Duodenal mucosa (tissue), 2 donors: ENCODE measurements at regions not wholly inside any gene's neighbourhood (a gene's known extent, or its start where the extent isn't known, plus 50 kb on each side); places are given as distances from the start of the nearest gene placed in this dataset.
"Not testable (repeated sequence)": the region's sequence is repeated elsewhere in the genome, so short reads cannot be mapped to it uniquely, and the experiment has no call there.

Experiments
- H3K27ac ChIP-seq: one replicate; pipeline ENCODE4 v1.7.0; 2013; ENCODE audit warnings: low read depth, low read length
- H3K27me3 ChIP-seq, 2 donors: one replicate each; pipeline ENCODE4 v1.7.0; 2013; ENCODE audit warnings: low read length in 2 of 2, control low read depth in 1 of 2; ENCODE audit not compliant: insufficient read depth in 2 of 2, control insufficient read depth in 1 of 2
- H3K36me3 ChIP-seq, 2 donors: one replicate each; pipeline ENCODE4 v1.7.0; 2013; ENCODE audit warnings: low read length in 2 of 2, control low read depth in 1 of 2; ENCODE audit not compliant: insufficient read depth in 2 of 2, control insufficient read depth in 1 of 2
- H3K4me1 ChIP-seq, 2 donors: one replicate each; pipeline ENCODE4 v1.7.0; 2013; ENCODE audit warnings: low read length in 2 of 2, control low read depth in 1 of 2; ENCODE audit not compliant: insufficient read depth in 2 of 2, control insufficient read depth in 1 of 2
- H3K4me3 ChIP-seq, 2 donors: one replicate each; pipeline ENCODE4 v1.7.0; 2013; ENCODE audit warnings: low read length in 2 of 2, low read depth in 1 of 2
- H3K9ac ChIP-seq, 2 donors: one replicate each; pipeline ENCODE4 v1.7.0; 2013; ENCODE audit warnings: low read length in 2 of 2, low read depth in 1 of 2
- H3K9me3 ChIP-seq, 2 donors: one replicate each; pipeline ENCODE4 v1.7.0; 2013; ENCODE audit warnings: low read length in 2 of 2, control low read depth in 1 of 2; ENCODE audit not compliant: control insufficient read depth in 1 of 2

- no peak overlapping the region for H3K4me3 ChIP-seq
- H3K4me1 ChIP-seq = no peaks in the 10 kb centered on the region
- peaks cover 2 to 3% of the 10 kb centered on the region in 2 donors for H3K9me3 ChIP-seq
- no peaks in the 10 kb centered on the region for H3K36me3 ChIP-seq
- H3K27me3 ChIP-seq = no peaks in the 10 kb centered on the region
- H3K27ac ChIP-seq = no peak overlapping the region
- no peak overlapping the region for H3K9ac ChIP-seq
These were observed 606.0 kb upstream of the LCORL start for GRCh38 chr4:18627447-18628005.

- Histone ChIP-seq H3K27me3 (no peaks in the 10 kb centered on the region), H3K27ac (no peak overlapping the region), H3K4me1 (no peaks in the 10 kb centered on the region), H3K36me3 (no peaks in the 10 kb centered on the region), H3K9me3 (peaks cover 2 to 3% of the 10 kb centered on the region in 2 donors), H3K9ac (no peak overlapping the region), H3K4me3 (no peak overlapping the region)
These were observed 605.4 kb upstream of the LCORL start for GRCh38 chr4:18626996-18627395.

DNA sequence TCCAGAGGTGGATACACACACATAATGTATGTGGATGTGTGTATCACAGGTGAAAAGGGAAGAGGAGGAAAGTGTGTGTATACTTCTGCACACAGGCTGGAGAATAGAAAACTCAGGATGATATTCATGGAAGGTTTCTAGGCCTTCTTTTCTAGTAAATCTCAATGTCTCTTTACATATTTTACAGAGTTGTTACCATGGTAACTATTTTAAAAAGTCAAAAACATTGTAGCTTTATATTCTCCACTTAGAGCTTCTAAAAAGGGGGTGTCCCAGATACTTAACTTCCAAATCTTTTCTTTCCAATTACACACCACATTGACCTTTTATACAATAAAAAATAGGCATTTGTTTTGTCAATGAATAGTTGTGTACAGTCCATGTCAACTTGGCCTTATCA is 604.8 kb upstream of the LCORL start:
- Histone ChIP-seq H3K4me1 (no peaks in the 10 kb centered on the region), H3K36me3 (no peaks in the 10 kb centered on the region), H3K4me3 (no peak overlapping the region), H3K27ac (no peak overlapping the region), H3K27me3 (no peaks in the 10 kb centered on the region), H3K9me3 (peaks cover 2 to 3% of the 10 kb centered on the region in 2 donors), H3K9ac (no peak overlapping the region)

- H3K9ac ChIP-seq = no peak overlapping the region
- H3K4me1 ChIP-seq = no peaks in the 10 kb centered on the region
- no peak overlapping the region for H3K27ac ChIP-seq
- H3K36me3 ChIP-seq = no peaks in the 10 kb centered on the region
- no peaks in the 10 kb centered on the region for H3K9me3 ChIP-seq
- no peaks in the 10 kb centered on the region for H3K27me3 ChIP-seq
- H3K4me3 ChIP-seq = no peak overlapping the region
These were observed 599.6 kb upstream of the LCORL start for GRCh38 chr4:18621186-18621585.

- Histone ChIP-seq H3K36me3 (no peaks in the 10 kb centered on the region), H3K27me3 (no peaks in the 10 kb centered on the region), H3K27ac (no peak overlapping the region), H3K9ac (no peak overlapping the region), H3K4me1 (no peaks in the 10 kb centered on the region), H3K9me3 (no peaks in the 10 kb centered on the region), H3K4me3 (no peak overlapping the region)
These were observed 595.2 kb upstream of the LCORL start for GRCh38 chr4:18616720-18617119.

DNA sequence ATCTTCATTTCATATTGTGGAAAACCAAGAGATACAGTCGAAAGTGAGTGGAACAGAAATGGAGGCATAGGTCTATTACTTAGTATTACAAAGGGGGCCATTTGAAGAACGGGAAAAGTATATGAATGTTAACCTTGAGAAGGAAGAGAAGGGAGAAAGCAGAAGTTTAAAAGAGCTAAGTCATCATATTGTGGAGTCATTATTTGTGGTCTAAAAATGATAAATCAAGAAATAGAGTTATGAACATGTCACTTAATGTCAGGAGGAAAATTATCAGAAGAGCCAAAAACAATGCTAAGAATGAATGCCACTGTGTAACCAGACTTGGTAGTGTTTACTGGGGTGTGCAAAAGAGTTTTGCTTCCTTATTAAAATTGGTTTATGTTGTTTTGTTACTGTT is 589.5 kb upstream of the LCORL start:
- no peaks in the 10 kb centered on the region for H3K4me1 ChIP-seq
- no peak overlapping the region for H3K4me3 ChIP-seq
- H3K9ac ChIP-seq = no peak overlapping the region
- H3K36me3 ChIP-seq = no peaks in the 10 kb centered on the region
- H3K9me3 ChIP-seq = no peaks in the 10 kb centered on the region
- H3K27me3 ChIP-seq = no peaks in the 10 kb centered on the region
- H3K27ac ChIP-seq = no peak overlapping the region

DNA sequence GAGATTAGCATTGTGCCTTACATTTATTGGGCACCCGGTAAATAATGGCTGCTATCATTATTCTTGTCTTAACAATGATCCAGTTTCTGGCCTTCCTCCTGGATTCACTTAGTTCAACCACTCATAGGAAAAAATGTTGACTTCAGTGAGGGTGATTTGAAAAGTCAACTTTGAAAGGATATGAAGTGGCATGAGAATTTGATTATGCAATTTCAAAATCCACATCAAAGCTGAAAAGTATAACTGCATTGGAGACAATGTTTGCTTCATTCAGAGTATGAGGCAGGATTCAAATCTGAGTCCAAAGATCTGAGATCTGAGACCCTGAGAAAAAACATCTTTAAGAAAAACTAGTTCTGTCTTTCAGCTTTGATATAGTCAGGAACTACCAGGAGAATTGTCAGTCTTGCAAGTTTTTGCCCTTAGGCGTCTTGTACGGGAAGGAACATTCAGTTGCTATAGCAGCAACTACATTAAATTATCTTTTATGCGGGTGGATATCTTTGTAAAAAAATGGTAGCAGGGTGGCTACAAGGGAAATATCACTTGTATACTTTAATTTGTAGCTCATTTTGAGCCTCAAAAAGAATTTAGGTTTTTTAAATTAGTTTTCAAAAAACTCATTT is 587.5 kb upstream of the LCORL start:
- Histone ChIP-seq H3K9ac (no peak overlapping the region), H3K9me3 (no peaks in the 10 kb centered on the region), H3K36me3 (no peaks in the 10 kb centered on the region), H3K27ac (no peak overlapping the region), H3K4me1 (no peaks in the 10 kb centered on the region), H3K4me3 (no peak overlapping the region), H3K27me3 (no peaks in the 10 kb centered on the region)

GRCh38 chr4:18602610-18603009 is 581.1 kb upstream of the LCORL start:
- H3K9ac ChIP-seq, H3K4me3 ChIP-seq, H3K4me1 ChIP-seq, H3K9me3 ChIP-seq, H3K36me3 ChIP-seq, H3K27me3 ChIP-seq, H3K27ac ChIP-seq: not testable (repeated sequence)

DNA sequence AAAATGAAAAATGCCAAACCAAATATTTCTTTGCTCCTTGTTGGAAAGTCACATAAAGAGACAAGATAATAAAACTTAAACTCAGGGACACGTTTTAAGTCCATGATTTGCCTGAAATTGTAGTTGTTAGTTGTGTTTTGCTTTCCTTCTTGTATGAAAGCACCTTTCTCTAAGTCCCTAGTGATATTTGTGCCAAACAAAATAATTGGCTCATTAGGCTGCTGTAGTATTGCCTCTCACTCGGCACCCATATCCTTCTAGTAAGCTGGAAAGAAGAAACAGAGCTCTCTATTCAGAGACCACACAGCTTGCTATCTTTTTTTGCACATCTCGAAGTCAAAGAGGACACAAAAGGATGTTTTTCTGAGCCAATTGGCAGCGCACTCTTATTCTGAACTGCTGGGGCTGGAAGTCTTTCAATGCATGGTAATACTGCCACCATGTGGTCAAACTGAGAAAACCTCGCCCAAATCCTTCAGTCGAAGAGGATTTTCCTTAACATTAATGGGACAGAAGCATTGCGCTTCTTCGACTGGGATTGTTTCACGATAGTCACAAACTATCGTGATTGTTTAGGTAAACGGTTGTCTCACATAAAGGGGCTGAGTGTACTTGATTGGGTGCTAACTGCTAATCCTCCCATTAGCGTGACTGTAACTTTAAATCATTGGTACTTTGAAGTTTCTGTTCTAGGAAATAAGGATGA is 571.9 kb upstream of the LCORL start:
- no peak overlapping the region for H3K27ac ChIP-seq

DNA sequence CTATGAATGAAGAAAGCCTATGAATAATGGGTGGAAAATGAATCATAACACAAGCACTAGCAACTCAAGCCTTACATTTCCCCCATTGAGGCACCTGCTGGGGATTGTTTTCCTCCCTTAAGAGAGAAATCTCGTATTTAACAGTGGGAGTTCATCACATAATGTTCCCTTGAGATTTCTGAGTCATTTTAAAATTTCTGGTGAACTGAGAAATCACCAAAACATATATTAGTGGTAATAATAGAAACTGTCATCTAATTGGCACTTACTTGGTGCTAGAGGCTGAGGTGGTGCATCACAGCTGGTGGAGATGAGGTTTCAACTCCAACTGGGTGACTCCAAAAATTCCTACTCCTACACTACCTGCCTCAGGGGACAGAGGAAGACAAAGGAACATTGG is 561.3 kb upstream of the LCORL start:
- no peak overlapping the region for H3K9ac ChIP-seq
- H3K27ac ChIP-seq = no peak overlapping the region
- H3K4me1 ChIP-seq = no peaks in the 10 kb centered on the region
- no peak overlapping the region for H3K4me3 ChIP-seq
- H3K27me3 ChIP-seq = peaks cover 0 to 3% of the 10 kb centered on the region in 2 donors
- H3K9me3 ChIP-seq = no peaks in the 10 kb centered on the region
- no peaks in the 10 kb centered on the region for H3K36me3 ChIP-seq

More for the DNA sequence above, 571.9 kb upstream of the LCORL start:
- Histone ChIP-seq H3K4me1 (peaks cover 0 to 3% of the 10 kb centered on the region in 2 donors), H3K9ac (no peak overlapping the region), H3K9me3 (no peaks in the 10 kb centered on the region), H3K27me3 (no peaks in the 10 kb centered on the region), H3K4me3 (peak overlapping the region in 1 of 2 donors; percentile 13), H3K36me3 (no peaks in the 10 kb centered on the region)
